GM21447 (cell line): ENCODE measurements at regions not wholly inside any gene's neighbourhood (a gene's known extent, or its start where the extent isn't known, plus 50 kb on each side); places are given as distances from the start of the nearest gene placed in this dataset.

Experiments
- ATAC-seq: cut with Tn5 transposase; IDR thresholded peaks from one replicate; pipeline ENCODE4 v1.9.1; 2021; ENCODE audit not compliant: unreplicated experiment

GRCh38 chr3:168269001-168269400, 173.3 kb upstream of the GOLIM4 start:
- no peak for ATAC-seq

GRCh38 chr3:168267179-168267578, 171.5 kb upstream of the GOLIM4 start:
- ATAC-seq, result no peak

- no peak for ATAC-seq
These were observed 170.6 kb upstream of the GOLIM4 start for GRCh38 chr3:168266335-168266734.

GRCh38 chr3:168262887-168263286, 167.2 kb upstream of the GOLIM4 start:
- no peak for ATAC-seq

GRCh38 chr3:168260859-168261258, 165.1 kb upstream of the GOLIM4 start:
- ATAC-seq, result peak; percentile 83

GRCh38 chr3:168251371-168251770, 155.6 kb upstream of the GOLIM4 start:
- ATAC-seq, result peak; percentile 42

- ATAC-seq, result peak; percentile 36
These were observed 154.7 kb upstream of the GOLIM4 start for GRCh38 chr3:168250415-168250861.

- peak; percentile 65 for ATAC-seq
These were observed 154.1 kb upstream of the GOLIM4 start for GRCh38 chr3:168249550-168250414.

GRCh38 chr3:168249205-168249549, 153.5 kb upstream of the GOLIM4 start:
- no peak for ATAC-seq

GRCh38 chr3:168248383-168249204, 152.9 kb upstream of the GOLIM4 start:
- peak; percentile 4 for ATAC-seq

GRCh38 chr3:168241156-168241555, 145.4 kb upstream of the GOLIM4 start:
- no peak for ATAC-seq

- ATAC-seq, result no peak
These were observed 143.6 kb upstream of the GOLIM4 start for GRCh38 chr3:168239287-168239686.

- no peak for ATAC-seq
These were observed 137.3 kb upstream of the GOLIM4 start for GRCh38 chr3:168233001-168233400.

GRCh38 chr3:168223085-168223484, 127.4 kb upstream of the GOLIM4 start:
- no peak for ATAC-seq

GRCh38 chr3:168220556-168220955, 124.8 kb upstream of the GOLIM4 start:
- ATAC-seq, result no peak

- ATAC-seq, result no peak
These were observed 123.8 kb upstream of the GOLIM4 start for GRCh38 chr3:168219530-168219929.

GRCh38 chr3:168218600-168218999, 122.9 kb upstream of the GOLIM4 start:
- no peak for ATAC-seq

GRCh38 chr3:168216851-168217250, 121.1 kb upstream of the GOLIM4 start:
- ATAC-seq, result no peak

GRCh38 chr3:168213920-168214319, 118.2 kb upstream of the GOLIM4 start:
- ATAC-seq, result peak; percentile 94

- ATAC-seq, result no peak
These were observed 117.1 kb upstream of the GOLIM4 start for GRCh38 chr3:168212664-168213285.

- no peak for ATAC-seq
These were observed 109.7 kb upstream of the GOLIM4 start for GRCh38 chr3:168205451-168205850.

GRCh38 chr3:168197162-168197561, 101.4 kb upstream of the GOLIM4 start:
- no peak for ATAC-seq
